NB4 (cell line): ENCODE measurements at regions not wholly inside any gene's neighbourhood (a gene's known extent, or its start where the extent isn't known, plus 50 kb on each side); places are given as distances from the start of the nearest gene placed in this dataset.

Experiments used
- CTCF ChIP-seq: IDR thresholded peaks from one replicate; pipeline ENCODE4 v1.5.1; 2012; ENCODE audit warnings: low read depth, low read length
- MYC ChIP-seq: IDR thresholded peaks from 2 replicates; pipeline ENCODE4 v1.6.1; 2011; ENCODE audit warnings: low read depth, low read length
- POLR2A ChIP-seq: IDR thresholded peaks from 2 replicates; pipeline ENCODE4 v1.6.1; 2011; ENCODE audit warnings: mild to moderate bottlenecking; ENCODE audit not compliant: insufficient read length; ENCODE audit errors: extremely low read depth

GRCh38 chr3:3675801-3676200 is 123.4 kb upstream of the LRRN1 start:
- TF ChIP-seq CTCF, result no peak
- TF ChIP-seq MYC, result no peak
- no peak for TF ChIP-seq POLR2A
